HG02623 (cell line): ENCODE measurements at regions not wholly inside any gene's neighbourhood (a gene's known extent, or its start where the extent isn't known, plus 50 kb on each side); places are given as distances from the start of the nearest gene placed in this dataset.

ENCODE experiments used
- ATAC-seq: cut with Tn5 transposase; IDR thresholded peaks from one replicate; pipeline ENCODE4 v1.9.1; 2021; ENCODE audit warnings: moderate library complexity; ENCODE audit not compliant: unreplicated experiment

DNA sequence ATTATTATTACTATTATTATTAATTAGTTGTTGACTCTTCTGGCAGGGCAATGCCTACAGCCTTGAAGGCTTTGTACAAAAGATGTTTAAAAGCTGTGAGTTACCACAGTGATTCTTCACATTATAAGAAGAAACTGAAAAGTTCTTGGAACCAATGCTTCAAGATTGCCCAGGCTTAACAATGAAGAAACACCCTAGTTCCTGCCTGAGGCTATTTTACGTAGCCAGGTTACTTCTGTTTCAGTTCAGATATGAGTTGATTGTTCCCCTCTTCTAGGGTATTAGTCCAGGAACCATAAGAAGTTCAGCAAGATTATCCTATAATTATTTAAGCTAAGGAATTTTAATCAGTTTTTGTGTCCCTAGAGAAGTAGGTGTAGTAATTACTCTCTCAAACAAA lies 154.6 kb upstream of the CDH12 start:
- ATAC-seq, result no peak

DNA sequence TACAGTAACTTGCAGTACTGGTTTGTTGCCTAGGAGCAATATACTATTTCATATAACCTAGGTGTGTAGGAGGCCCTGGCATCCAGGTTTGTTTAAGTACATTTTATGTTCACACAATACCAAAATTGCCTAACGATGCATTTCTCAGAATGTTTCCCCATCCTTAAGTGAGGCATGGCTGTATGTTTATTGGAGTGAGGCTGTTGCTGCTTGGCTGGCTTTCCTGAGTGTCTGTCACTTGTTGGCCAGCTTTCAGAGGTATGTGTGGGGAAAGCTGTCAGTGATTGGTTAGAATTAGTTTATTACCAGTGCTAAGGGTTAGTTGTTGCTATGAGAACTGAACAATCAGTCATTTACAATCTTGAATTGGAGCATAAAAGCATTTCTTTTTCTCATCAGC lies 154.1 kb upstream of the CDH12 start:
- ATAC-seq, result no peak

DNA sequence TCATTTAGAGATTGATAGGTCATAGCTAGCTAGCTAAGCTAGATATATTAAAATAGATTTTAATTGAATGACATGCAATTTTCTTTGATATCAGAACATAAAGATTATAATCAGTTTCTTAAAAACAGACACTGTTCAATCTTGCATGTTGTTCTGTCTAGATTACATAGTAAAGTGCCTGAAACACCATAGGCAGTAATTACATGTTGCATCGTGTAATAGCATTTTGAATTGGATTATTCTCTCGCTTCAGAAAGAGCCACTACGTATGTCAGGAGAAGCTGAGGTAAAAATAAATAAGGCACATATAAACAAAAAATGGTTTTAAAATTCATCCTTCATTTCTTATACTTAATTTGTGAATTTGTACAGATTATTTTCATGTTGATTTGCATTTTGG lies 148.0 kb upstream of the CDH12 start:
- no peak for ATAC-seq

DNA sequence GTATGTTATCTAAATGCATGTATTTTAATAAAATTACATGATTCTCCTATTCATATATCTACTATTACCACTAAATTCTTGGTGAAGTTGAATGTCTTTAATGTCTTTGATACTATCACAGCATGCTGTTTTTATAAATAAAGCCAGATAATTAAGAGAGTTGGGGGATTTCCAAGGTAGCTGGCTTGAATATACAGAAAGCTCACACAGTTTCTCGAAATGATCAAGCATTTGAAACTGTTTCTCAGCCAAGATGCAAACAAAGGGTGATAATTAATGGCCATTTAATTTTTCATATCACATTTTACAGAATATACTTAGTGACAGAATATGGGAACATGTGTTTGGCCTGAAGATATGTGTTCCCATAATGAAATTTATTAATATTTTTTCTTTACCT lies 145.6 kb upstream of the CDH12 start:
- ATAC-seq, result no peak

DNA sequence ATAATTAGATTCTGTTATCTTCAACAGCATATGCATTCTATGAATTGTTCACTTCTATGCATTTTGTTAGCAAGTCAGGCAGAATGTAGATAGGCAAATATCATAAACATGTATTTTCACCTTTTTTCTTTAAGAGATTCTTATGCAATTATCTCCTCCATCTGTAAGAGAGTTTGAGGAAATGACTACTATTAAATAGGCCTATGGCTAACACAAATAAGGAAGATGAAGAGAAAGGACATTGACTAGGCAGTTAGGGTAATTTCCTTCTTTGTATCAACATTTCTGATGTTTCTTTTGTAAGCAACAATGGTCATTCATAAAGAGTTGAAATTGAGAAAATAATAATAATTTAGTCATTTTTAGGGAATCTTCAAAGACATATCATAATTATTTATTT lies 145.2 kb upstream of the CDH12 start:
- ATAC-seq, result no peak

DNA sequence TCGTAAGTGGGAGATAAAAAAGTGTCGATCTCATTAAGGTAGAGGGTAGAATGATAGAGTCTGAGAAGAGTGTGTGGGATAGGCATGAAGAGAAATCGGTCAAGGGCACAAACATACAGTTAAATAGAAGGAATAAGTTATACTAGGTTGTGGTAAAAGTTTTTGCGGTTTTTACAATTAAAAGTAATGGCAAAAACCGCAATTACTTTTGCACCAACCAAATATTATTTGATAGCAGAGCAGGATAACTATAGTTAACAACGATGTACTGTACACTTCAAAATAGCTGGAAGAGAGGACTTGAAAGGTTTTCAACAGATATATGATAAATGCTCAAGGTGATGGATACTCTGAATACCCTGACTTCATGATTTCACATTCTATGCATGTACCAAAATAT lies 135.8 kb upstream of the CDH12 start:
- ATAC-seq, result no peak

DNA sequence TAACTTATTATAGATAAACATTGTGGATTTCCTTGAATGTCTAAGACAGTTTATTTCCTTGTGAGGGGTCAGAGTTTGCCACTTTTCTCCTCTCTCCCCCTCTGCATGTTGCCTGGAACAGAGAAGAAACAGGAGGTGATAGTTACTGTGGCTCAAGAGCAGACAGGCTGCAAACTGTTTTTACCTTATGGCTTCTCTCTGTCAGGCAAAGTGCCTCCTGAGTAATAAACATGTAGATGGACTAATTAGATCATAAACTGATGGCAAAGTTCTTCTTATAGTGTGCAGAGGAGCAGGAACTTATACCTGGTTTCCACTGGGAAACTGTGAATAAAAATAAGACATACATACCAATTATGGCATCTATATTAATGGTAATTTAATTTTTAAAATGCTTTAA lies 133.1 kb upstream of the CDH12 start:
- ATAC-seq, result no peak

DNA sequence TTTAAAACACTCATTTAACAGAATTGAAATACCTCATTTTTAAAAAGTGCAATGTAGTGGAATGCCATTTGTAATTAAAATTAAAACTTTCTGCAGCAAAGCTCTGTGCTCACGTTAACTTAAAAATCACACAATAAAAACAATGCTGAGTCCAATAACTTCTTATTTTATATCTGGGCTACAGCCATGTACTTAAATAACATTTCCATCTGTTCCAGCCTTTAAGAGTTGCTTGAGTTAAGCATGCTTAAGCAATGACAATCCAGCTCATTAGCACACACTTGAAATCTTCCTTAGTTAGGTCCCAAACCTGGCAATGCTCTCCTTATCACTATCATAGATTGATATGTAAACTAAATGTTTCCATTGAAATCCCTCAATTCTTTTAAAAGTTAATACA lies 132.3 kb upstream of the CDH12 start:
- no peak for ATAC-seq

DNA sequence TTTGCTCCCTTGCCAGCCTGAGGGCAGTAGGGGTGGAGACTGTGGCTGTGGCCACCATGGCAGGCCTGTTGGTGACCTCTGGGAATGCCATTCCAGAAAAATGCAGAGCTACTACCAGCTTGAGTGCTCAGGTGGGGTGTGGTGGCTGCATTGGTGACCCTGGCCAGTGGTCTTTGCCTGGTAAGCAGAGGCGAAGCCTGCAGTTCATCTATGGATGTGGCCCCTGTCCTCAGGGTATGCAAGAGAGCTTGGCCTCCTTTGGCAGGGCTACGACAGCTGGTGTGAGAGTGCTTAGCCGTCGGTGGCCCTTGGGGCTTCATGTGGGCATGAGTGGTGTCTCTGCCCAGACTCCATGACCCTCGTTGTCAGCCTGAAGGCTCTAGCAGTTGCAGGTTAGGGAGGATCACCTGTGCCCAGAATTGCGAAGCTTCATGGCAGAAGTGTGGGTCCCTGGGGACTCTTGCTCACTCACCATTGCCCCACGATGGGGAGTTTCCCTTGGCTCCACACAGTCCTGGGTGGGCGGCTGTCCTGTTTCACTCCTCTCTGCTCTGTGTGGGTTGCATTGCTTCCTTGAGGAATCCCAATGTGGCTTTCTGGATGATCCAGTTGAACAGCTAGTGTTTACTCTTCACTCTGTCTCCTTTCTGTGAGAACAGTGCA lies 117.9 kb upstream of the CDH12 start:
- ATAC-seq, result no peak

DNA sequence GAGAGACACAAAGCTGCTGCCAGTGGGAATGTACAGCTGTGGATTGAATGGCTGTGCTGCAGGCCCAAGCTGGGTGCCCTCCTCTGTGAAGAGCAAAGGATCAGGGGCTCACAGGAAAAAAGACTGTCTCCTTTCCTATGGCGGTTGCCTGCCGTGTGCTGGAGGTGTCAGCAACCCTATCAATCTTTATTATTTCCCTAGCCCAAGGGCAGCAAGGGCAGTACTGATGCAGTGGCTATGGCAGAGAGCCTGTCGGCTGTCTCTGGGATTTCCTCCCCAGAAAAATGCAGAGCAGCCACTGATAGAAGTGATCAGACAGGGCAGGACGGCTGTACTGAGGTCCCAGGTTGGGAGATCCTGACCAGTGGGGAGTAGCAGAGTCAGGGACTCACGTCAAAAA lies 117.3 kb upstream of the CDH12 start:
- ATAC-seq, result no peak

DNA sequence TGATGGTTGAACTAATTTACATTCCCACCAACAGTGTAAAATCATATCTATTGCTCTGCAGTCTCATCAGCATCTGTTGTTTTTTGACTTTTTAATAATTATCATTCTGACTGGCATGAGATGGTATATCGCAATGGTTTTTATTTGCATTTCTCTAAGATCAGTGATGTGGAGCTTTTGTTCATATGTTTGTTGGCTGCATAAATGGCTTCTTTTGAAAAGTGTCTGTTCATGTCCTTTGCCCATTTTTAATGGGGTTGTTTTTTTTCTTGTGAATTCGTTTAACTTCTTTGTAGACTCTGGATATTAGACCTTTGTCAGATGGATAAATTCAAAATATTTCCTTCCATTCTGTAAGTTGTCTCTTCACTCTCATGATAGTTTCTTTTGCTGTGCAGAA lies 115.2 kb upstream of the CDH12 start:
- ATAC-seq, result no peak

DNA sequence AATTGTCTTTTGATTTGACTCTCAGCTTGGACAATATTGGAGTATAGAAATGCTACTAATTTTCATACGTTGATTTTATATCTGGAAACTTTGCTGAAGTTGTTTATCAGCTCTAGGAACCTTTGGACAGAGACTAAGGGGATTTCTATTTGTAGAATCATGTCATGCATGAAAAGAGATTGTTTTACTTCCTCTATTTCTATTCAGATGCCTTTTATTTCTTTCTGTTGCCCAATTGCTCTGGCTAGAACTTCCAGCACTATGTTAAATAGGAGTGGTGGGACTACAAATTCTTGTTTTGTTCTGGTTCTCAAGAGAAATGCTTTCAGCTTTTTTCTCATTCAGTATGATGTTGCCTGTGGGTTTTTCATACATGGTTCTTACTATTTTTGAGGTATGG lies 112.8 kb upstream of the CDH12 start:
- ATAC-seq, result peak; percentile 48

DNA sequence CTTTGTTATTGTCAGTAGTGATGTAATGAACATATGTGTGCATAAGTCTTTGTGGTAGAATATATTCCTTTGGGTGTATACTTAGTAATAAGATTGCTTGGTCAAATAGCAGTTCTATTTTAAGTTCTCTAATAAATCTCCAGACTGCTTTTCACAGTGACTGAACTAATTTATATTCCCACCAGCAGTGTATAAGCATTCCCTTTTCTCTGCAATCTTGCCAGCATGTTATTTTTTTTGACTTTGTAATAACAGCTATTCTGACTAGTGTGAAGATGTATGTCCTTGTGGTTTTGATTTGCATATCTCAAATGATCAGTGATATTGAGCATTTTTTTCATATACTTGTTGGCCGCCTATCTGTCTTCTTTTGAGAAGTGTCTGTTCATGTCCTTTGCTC lies 111.5 kb upstream of the CDH12 start:
- ATAC-seq, result no peak

DNA sequence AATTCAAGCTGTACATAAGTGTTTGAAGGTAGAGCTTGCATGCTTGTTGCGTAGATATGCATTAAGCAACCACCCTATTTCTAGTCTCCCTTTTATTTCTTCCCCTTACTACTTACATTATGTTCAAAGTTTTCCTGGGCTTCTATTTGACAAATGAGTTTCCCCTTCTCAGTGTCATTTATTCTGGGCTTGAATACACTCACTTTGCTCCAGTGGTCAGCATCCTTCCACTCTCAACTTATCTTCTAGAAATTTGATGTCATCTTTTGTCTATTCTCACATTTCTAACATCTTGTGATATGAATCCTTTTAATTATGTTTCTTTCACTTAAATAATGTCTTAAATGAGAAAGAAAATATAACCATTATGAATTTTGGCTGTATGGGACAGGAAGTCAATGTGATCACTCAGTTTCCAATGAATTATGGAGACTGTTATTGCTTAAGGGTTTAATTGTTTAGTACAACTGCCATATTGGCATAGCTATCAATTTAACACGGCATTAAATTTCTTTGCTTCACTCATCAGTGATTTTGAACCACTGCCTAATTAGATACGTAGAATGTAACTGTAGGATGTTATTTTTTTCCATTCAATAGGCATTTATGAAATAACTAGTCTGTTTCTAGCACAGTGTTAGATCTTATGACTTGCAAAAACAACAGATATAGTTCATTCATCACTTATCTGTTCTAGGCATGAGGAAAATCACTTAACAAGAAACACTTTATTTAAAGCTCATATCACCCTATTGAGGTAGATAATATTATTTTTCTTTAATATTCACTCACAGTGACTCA lies 105.5 kb upstream of the CDH12 start:
- ATAC-seq, result no peak

DNA sequence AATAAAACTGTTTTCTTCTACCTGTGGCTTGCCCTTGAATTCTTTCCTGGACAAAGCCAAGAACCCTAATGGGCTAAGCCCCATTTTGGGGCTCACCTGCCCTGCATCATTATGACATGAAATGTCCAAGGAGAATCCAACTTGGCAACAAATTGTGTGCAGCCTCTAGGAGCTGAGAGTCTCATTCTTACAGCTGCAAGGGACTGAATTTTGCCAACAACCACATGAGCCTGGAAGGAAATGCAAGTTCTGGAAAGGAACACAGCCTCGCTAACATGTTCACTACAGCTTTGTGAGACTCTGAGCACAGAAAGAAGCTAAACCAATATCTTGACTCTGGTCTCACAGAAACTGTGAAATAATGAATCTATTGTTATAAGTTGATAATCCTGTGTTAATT lies 94.8 kb upstream of the CDH12 start:
- no peak for ATAC-seq

DNA sequence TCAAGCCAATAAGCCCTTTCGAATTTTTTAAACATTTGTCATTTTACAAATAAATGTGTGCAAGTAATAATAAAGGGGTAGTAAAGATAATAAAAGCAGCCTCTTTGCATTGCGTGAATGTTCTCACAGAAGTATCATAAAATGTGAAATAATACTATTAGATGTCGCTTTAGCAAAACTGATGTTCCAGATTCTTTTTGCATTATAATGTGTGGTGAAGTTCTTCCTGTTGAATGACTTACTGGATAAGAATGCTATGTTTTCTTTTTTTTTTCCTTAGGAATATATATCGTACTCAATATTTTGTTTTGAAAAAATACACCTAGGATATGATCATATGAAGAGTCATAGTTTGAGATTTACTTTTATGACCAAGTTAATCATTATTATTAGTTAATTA lies 85.2 kb upstream of the CDH12 start:
- ATAC-seq, result no peak

DNA sequence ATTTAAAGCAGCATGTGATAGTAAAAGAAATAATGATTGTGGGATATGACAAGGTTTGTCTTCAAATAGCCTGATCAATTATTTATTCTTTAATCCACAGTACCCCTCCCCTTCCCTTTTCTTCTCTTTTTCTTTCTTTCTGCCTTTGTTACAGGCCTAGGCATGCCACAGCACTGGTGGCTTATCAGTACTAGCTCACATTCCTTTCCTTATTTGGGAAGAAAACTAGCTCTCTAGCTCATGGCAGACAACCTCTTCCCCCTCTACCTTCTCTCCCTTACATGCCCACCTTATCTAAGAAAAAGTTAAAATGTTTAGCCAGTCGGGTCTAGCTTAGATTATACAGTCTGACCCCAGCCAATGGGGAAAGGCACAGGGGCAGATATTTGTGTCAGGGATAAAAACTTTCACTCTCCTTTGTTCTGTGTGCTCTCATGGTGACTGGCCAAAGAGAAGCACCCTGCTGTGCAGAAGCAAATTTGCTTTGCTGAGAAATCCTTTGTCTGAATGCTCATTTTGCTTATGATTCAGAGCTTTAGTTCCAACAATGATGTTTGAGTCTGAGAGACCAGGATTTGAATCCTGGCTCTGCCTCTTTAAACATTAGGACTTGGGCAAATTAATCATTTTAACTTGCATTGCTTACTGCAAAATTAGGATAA lies 75.8 kb upstream of the CDH12 start:
- ATAC-seq, result no peak

DNA sequence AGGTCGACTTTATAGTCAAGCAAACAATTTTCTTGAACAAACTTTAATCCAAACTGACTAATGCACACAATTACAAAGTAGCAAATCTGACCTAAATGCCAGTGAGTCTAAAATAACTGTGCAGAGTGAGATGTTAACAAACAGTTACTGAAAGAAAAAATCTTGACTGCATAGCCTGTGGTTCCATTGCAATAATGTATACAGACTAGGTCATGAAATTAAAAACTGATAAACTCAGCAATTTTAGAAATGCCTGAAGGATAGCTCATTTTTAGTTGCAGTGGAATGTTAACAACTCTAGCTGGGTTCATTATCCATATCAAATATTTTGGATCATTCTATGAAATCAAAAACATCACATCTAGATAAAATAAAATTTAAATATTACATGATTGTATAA lies 73.4 kb upstream of the CDH12 start:
- ATAC-seq, result no peak

DNA sequence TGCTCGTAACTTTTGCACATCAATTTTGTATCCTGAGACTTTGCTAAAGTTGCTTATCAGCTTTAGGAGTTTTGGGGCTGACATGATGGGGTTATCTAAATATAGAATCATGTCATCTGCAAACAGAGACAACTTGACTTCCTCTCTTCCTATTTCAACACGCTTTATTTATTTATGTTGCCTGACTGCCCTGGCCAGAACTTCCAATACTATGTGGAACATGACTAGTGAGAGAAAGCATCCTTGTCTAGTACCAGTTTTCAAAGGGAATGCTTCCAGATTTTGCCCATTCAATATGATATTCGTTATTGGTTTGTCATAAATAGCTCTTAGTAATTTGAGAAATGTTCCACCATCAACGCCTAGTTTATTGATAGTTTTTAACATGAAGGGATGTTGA lies 65.4 kb upstream of the CDH12 start:
- ATAC-seq, result no peak

DNA sequence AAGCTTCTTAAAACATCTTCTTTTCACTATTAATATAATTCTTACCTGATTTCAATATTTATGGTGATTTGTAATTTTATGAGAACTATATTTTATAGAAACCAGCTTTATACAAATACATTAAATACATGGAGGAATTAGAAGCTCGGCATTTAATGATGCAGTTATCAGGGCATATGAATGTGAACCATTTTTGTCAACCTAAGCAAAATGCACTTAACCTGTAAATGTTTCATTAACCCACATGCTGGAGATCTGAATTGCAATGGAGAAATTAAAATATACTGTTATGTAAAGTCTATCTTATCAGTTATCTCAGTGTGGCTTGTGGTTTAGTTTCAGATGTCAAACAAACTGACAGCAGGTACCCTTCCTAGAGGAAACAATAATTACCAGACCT lies 63.2 kb upstream of the CDH12 start:
- no peak for ATAC-seq

DNA sequence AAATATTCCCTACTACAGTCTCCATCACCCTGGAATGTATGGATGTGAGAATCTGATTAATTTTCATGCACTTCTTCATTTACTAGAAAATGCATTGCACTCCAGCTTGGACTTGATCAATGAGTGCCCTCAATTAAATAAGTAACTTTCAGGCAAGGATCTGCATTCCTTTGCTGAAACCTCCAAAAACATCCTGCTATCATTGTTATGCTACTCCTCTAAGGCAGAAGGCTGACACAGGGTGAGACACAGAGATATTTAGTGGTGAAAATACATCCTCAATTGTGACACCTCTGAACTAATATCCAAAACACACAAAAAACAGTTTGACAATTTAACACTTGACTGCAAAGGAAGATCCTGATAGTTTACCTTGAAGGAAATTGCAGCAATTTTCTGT lies 57.9 kb upstream of the CDH12 start:
- ATAC-seq, result no peak

DNA sequence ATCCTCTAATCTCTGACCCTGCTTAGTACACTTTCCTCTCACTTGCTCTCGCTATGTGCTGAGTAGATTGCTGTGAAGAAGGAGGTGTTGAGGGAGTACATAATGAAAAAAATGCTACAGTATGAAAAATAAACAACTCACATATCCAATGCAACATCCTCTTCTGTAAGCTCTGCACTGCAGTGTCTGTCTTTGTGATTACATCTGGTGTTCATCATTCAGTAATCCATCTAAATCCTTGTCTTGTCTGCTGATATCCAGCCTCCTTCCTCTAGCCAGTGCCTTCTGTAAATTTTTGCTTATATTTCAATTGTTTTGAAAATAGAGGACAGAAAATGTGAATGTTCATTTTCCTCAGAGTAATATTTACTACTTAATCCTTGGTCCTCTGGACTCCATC lies 57.4 kb upstream of the CDH12 start:
- ATAC-seq, result no peak
